K562 (cell line): ENCODE measurements at regions not wholly inside any gene's neighbourhood (a gene's known extent, or its start where the extent isn't known, plus 50 kb on each side); places are given as distances from the start of the nearest gene placed in this dataset.

ENCODE experiments used
- ATAC-seq: fragments of 200-7000 bp; cut with Tn5 transposase; 3 replicates; pipeline ENCODE4 v1.9.1; 2020; ENCODE audit warnings: moderate library complexity
- BruUV-seq: library from RNA; stranded (reverse); fragments of 400-500 nt; replicated peaks from 2 replicates; lab custom pipeline; 2021; lab: Mats Ljungman, UMichigan
- CTCF ChIA-PET: fragments of 300-600 bp; formaldehyde crosslinking; extraction: SDS; loops from one replicate; lab custom pipeline; 2021; ENCODE audit warnings: low intra/inter-chr PET ratio; lab: Yijun Ruan, JAX
- POLR2A ChIA-PET: fragments of 300-600, 350-650 bp; sonication (Branson Sonifier 250); formaldehyde crosslinking; extraction: SDS; loops from one replicate; lab custom pipeline; 2021; ENCODE audit warnings: antibody characterized with exemption, inconsistent platforms; lab: Yijun Ruan, JAX
- DNase-seq, 4 experiments: peaks; one replicate each; pipeline versions ENCODE4 v3.0.0 to v3.0.0-alpha.2; 2011 to 2018; ENCODE audit warnings: low spot score in 3 of 4, mixed read lengths in 3 of 4; ENCODE audit errors: extremely low read depth in 1 of 4
- FAIRE-seq: peaks from 2 replicates; lab custom pipeline; 2011; peaks lifted over from hg19 to GRCh38; lab: Jason Lieb, UNC
- H2AFZ ChIP-seq: 2 replicates; pipeline ENCODE4 v1.6.0; 2011; ENCODE audit warnings: low read depth, low read length, control low read depth, inconsistent platforms
- H3K27ac ChIP-seq: fragments of 200-600 bp; 3 replicates; pipeline ENCODE4 v1.8.0; 2011; ENCODE audit warnings: low read depth, mild to moderate bottlenecking, control low read depth, inconsistent platforms, low read length, moderate library complexity, mixed read lengths; ENCODE audit errors: extremely low read depth
- H3K27me3 ChIP-seq, 2 experiments: fragments of 300-600 bp in 1 of 2; 2 replicates in 1 of 2; 3 replicates in 1 of 2; pipeline versions ENCODE4 v1.6.0 to v1.8.0; 2011; ENCODE audit warnings: inconsistent platforms in 2 of 2, low read length in 2 of 2, mild to moderate bottlenecking in 1 of 2, mixed read lengths in 1 of 2, moderate library complexity in 1 of 2; ENCODE audit not compliant: control insufficient read depth in 2 of 2, insufficient read depth in 2 of 2
- H3K36me3 ChIP-seq: fragments of 300-600 bp; 3 replicates; pipeline ENCODE4 v1.8.0; 2011; ENCODE audit warnings: mild to moderate bottlenecking, low read length, inconsistent platforms; ENCODE audit not compliant: control insufficient read depth, insufficient read depth
- H3K4me1 ChIP-seq, 2 experiments: fragments of 200-600 bp in 1 of 2; replicated peaks in 1 of 2; 2 replicates in 1 of 2; 3 replicates in 1 of 2; pipeline versions ENCODE4 v1.5.1 to v1.8.0; 2011; ENCODE audit warnings: inconsistent platforms in 2 of 2, low read length in 2 of 2, mild to moderate bottlenecking in 1 of 2, mixed read lengths in 1 of 2, moderate library complexity in 1 of 2; ENCODE audit not compliant: control insufficient read depth in 2 of 2, insufficient read depth in 2 of 2
- H3K4me2 ChIP-seq: 2 replicates; pipeline ENCODE4 v1.6.1; 2011; ENCODE audit warnings: low read length, control low read depth, inconsistent platforms, mixed read lengths; ENCODE audit not compliant: insufficient read depth
- H3K4me3 ChIP-seq: fragments of 200-600 bp; sonication (generic), shearing (Covaris generic); 2 replicates; pipeline ENCODE4 v1.5.1; 2016; ENCODE audit warnings: control low read depth, inconsistent platforms
- H3K79me2 ChIP-seq: fragments of 200-600 bp; 3 replicates; pipeline ENCODE4 v1.8.0; 2011; ENCODE audit warnings: low read length, inconsistent platforms; ENCODE audit not compliant: control insufficient read depth, insufficient read depth
- H3K9ac ChIP-seq, 2 experiments: 2 replicates each; pipeline versions ENCODE4 v1.6.0 to v1.6.1; 2011; ENCODE audit warnings: low read depth in 2 of 2, low read length in 2 of 2, control low read depth in 1 of 2, inconsistent platforms in 1 of 2, mild to moderate bottlenecking in 1 of 2, mixed read lengths in 1 of 2; ENCODE audit not compliant: insufficient read depth in 1 of 2
- H3K9me1 ChIP-seq: one replicate; pipeline ENCODE4 v1.6.0; 2011; ENCODE audit warnings: inconsistent platforms, mild to moderate bottlenecking, low read length, moderate library complexity; ENCODE audit not compliant: control insufficient read depth, insufficient read depth
- H3K9me3 ChIP-seq: replicated peaks from 2 replicates; pipeline ENCODE4 v1.5.1; 2011; ENCODE audit warnings: low read depth, low read length, inconsistent platforms; ENCODE audit not compliant: control insufficient read depth, insufficient read depth
- H4K20me1 ChIP-seq: replicated peaks from 2 replicates; pipeline ENCODE4 v1.6.1; 2011; ENCODE audit warnings: low read length, inconsistent platforms, mixed read lengths; ENCODE audit not compliant: control insufficient read depth, insufficient read depth
- GTF2E2 ChIP-seq: fragments of 200-800 bp; sonication (Bioruptor generic); IDR thresholded peaks from 2 replicates; pipeline ENCODE4 v1.6.1; 2016; ENCODE audit warnings: missing genetic modification characterization, missing compliant biosample characterization
- HDAC2 ChIP-seq: fragments of 450-650 bp; IDR thresholded peaks from 2 replicates; pipeline ENCODE4 v1.6.1; 2016; ENCODE audit warnings: mild to moderate bottlenecking
- ZNF239 ChIP-seq: fragments of 250-450 bp; sonication (Bioruptor Pico); IDR thresholded peaks from 2 replicates; pipeline ENCODE4 v1.4.0; 2020; ENCODE audit warnings: mild to moderate bottlenecking
- ZNF354B ChIP-seq: fragments of 250-450 bp; sonication (Bioruptor Pico); IDR thresholded peaks from 2 replicates; pipeline ENCODE4 v1.4.0; 2020
- ZNF57 ChIP-seq: fragments of 450-650 bp; formaldehyde crosslinking; IDR thresholded peaks from 2 replicates; pipeline ENCODE4 v1.4.0; 2020; ENCODE audit warnings: mild to moderate bottlenecking, moderate library complexity
- WGBS: fragments of 100-300 bp; shearing (Covaris generic); methylation state at CpG from one replicate; pipeline ENCODE4 v1.1.6; 2016; ENCODE audit warnings: low coverage, mixed read lengths; ENCODE audit not compliant: insufficient coverage; ENCODE audit errors: missing lambda C conversion rate; 5-methylcytosine and 5-hydroxymethylcytosine counted together
- in situ Hi-C: fragments of 300-500 bp; cut with MboI; formaldehyde crosslinking; loops from 4 replicates; pipeline ENCODE4 v1.15.0; 2018; ENCODE audit warnings: inconsistent platforms, mixed read lengths
- intact Hi-C: fragments of 100-400 bp; cut with micrococcal nuclease; formaldehyde crosslinking; loops from 2 replicates; pipeline ENCODE4 v1.14.2; 2022
- TF ChIP-seq, protein P1 (sequence below), 2 experiments: fragments of 450-650 bp; IDR thresholded peaks; 2 replicates each; pipeline ENCODE4 v1.6.1; 2018; ENCODE audit warnings: mild to moderate bottlenecking in 2 of 2, low read depth in 1 of 2; ENCODE audit not compliant: partially characterized antibody in 2 of 2
- TF ChIP-seq, protein P2 (sequence below): fragments of 450-650 bp; IDR thresholded peaks from 2 replicates; pipeline ENCODE4 v1.6.1; 2016; ENCODE audit warnings: low read depth
- TF ChIP-seq, protein P3 (sequence below): sonication (generic); formaldehyde crosslinking; IDR thresholded peaks from 2 replicates; pipeline ENCODE4 v1.8.0; 2022; ENCODE audit warnings: missing genetic modification reagents, mild to moderate bottlenecking, borderline replicate concordance

DNA sequence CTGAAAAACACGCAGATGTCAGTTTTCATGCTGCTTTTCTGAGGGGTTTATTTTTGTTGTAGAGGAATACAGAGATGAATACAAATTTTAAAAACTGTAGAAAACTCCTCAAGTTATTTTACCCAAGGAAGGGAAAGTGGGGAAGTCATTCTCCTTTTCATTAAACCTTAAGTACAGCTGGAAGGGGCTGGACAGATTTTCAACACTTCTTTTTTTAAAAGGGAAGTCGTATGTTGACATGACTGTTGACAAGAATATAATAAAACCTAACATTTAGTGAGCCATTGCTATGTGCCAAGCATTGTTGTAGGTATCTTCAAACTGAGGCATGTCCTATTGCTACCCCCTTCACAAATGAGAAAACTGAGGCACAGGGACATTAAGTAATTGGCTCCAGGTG is 235.7 kb upstream of the ELL2 start:
- H3K27me3 ChIP-seq: no peaks in the 10 kb centered on the region
- H3K4me3 ChIP-seq: no peak overlapping the region
- CTCF ChIA-PET: no interaction called here
- no peaks in the 10 kb centered on the region for H3K4me1 ChIP-seq
- no peaks in the 10 kb centered on the region for H3K9me3 ChIP-seq
- FAIRE-seq (no peak), ATAC-seq (no peak), DNase-seq (no peak)
- no peaks in the 10 kb centered on the region for H3K9me1 ChIP-seq
- H3K27ac ChIP-seq: no peak overlapping the region
- H3K9ac ChIP-seq: no peak overlapping the region
- POLR2A ChIA-PET: interaction anchor here (0.6 kb wide), 1 partner anchor 328 kb away, joined by 3 read pairs; no protein-coding TSS in a partner anchor
- in situ Hi-C loops (loop anchor here (10.0 kb wide), 1 partner anchor 1683 kb away; no protein-coding TSS in a partner anchor), intact Hi-C loops (no loop called here)
- no peaks in the 10 kb centered on the region for H3K79me2 ChIP-seq
- no peaks in the 10 kb centered on the region; the same call in 1 of the 2 replicates for H4K20me1 ChIP-seq
- WGBS: 0% methylated on average over 2 of the region's 2 CpGs
- no peaks in the 10 kb centered on the region for H3K36me3 ChIP-seq
- no peak overlapping the region for H2AFZ ChIP-seq
- no peak overlapping the region for H3K4me2 ChIP-seq
- BruUV-seq: no TSS peak
- no peak for TF ChIP-seq ZNF239 (CRISPR knock-in tag)
- TF ChIP-seq HDAC2: no peak
- TF ChIP-seq GTF2E2 (tag): no peak
- TF ChIP-seq, protein P1, sequence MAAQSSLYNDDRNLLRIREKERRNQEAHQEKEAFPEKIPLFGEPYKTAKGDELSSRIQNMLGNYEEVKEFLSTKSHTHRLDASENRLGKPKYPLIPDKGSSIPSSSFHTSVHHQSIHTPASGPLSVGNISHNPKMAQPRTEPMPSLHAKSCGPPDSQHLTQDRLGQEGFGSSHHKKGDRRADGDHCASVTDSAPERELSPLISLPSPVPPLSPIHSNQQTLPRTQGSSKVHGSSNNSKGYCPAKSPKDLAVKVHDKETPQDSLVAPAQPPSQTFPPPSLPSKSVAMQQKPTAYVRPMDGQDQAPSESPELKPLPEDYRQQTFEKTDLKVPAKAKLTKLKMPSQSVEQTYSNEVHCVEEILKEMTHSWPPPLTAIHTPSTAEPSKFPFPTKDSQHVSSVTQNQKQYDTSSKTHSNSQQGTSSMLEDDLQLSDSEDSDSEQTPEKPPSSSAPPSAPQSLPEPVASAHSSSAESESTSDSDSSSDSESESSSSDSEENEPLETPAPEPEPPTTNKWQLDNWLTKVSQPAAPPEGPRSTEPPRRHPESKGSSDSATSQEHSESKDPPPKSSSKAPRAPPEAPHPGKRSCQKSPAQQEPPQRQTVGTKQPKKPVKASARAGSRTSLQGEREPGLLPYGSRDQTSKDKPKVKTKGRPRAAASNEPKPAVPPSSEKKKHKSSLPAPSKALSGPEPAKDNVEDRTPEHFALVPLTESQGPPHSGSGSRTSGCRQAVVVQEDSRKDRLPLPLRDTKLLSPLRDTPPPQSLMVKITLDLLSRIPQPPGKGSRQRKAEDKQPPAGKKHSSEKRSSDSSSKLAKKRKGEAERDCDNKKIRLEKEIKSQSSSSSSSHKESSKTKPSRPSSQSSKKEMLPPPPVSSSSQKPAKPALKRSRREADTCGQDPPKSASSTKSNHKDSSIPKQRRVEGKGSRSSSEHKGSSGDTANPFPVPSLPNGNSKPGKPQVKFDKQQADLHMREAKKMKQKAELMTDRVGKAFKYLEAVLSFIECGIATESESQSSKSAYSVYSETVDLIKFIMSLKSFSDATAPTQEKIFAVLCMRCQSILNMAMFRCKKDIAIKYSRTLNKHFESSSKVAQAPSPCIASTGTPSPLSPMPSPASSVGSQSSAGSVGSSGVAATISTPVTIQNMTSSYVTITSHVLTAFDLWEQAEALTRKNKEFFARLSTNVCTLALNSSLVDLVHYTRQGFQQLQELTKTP (IDR thresholded peaks at IDR 0.05; ENCODE audit: low read depth in 1 of 2, partially characterized antibody in 2 of 2): no peak
- TF ChIP-seq ZNF354B (CRISPR knock-in tag): no peak
- TF ChIP-seq, protein P2, sequence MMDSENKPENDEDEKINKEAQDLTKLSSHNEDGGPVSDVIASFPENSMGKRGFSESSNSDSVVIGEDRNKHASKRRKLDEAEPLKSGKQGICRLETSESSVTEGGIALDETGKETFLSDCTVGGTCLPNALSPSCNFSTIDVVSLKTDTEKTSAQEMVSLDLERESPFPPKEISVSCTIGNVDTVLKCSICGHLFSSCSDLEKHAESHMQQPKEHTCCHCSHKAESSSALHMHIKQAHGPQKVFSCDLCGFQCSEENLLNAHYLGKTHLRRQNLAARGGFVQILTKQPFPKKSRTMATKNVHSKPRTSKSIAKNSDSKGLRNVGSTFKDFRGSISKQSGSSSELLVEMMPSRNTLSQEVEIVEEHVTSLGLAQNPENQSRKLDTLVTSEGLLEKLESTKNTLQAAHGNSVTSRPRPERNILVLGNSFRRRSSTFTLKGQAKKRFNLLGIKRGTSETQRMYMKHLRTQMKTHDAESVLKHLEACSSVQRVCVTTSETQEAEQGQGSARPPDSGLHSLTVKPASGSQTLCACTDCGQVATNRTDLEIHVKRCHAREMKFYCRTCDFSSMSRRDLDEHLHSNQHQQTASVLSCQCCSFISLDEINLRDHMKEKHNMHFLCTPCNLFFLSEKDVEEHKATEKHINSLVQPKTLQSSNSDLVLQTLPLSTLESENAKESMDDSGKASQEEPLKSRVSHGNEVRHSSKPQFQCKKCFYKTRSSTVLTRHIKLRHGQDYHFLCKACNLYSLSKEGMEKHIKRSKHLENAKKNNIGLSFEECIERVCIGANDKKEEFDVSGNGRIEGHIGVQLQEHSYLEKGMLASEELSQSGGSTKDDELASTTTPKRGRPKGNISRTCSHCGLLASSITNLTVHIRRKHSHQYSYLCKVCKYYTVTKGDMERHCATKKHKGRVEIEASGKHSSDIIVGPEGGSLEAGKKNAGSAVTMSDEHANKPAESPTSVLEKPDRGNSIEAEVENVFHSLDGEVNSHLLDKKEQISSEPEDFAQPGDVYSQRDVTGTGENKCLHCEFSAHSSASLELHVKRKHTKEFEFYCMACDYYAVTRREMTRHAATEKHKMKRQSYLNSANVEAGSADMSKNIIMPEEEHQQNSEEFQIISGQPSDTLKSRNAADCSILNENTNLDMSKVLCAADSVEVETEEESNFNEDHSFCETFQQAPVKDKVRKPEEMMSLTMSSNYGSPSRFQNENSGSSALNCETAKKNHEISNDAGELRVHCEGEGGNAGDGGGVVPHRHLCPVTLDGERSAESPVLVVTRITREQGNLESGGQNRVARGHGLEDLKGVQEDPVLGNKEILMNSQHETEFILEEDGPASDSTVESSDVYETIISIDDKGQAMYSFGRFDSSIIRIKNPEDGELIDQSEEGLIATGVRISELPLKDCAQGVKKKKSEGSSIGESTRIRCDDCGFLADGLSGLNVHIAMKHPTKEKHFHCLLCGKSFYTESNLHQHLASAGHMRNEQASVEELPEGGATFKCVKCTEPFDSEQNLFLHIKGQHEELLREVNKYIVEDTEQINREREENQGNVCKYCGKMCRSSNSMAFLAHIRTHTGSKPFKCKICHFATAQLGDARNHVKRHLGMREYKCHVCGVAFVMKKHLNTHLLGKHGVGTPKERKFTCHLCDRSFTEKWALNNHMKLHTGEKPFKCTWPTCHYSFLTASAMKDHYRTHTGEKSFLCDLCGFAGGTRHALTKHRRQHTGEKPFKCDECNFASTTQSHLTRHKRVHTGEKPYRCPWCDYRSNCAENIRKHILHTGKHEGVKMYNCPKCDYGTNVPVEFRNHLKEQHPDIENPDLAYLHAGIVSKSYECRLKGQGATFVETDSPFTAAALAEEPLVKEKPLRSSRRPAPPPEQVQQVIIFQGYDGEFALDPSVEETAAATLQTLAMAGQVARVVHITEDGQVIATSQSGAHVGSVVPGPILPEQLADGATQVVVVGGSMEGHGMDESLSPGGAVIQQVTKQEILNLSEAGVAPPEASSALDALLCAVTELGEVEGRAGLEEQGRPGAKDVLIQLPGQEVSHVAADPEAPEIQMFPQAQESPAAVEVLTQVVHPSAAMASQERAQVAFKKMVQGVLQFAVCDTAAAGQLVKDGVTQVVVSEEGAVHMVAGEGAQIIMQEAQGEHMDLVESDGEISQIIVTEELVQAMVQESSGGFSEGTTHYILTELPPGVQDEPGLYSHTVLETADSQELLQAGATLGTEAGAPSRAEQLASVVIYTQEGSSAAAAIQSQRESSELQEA: no peak
- TF ChIP-seq, protein P3, sequence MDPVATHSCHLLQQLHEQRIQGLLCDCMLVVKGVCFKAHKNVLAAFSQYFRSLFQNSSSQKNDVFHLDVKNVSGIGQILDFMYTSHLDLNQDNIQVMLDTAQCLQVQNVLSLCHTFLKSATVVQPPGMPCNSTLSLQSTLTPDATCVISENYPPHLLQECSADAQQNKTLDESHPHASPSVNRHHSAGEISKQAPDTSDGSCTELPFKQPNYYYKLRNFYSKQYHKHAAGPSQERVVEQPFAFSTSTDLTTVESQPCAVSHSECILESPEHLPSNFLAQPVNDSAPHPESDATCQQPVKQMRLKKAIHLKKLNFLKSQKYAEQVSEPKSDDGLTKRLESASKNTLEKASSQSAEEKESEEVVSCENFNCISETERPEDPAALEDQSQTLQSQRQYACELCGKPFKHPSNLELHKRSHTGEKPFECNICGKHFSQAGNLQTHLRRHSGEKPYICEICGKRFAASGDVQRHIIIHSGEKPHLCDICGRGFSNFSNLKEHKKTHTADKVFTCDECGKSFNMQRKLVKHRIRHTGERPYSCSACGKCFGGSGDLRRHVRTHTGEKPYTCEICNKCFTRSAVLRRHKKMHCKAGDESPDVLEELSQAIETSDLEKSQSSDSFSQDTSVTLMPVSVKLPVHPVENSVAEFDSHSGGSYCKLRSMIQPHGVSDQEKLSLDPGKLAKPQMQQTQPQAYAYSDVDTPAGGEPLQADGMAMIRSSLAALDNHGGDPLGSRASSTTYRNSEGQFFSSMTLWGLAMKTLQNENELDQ (CRISPR knock-in tag): no peak
- no peak for TF ChIP-seq ZNF57 (CRISPR knock-in tag)
